ENCODE measurements at regions not wholly inside any gene's neighbourhood (a gene's known extent, or its start where the extent isn't known, plus 50 kb on each side); places are given as distances from the start of the nearest gene placed in this dataset.

GRCh38 chr5:87735923-87736322 lies 323.2 kb upstream of the CCNH start:
- no peak for TF ChIP-seq CTCF (conservative IDR thresholded peaks at IDR 0.05 in 1 of 2, IDR thresholded peaks at IDR 0.05 in 1 of 2; ENCODE audit: low read depth in 1 of 2, low read length in 2 of 2)
- TF ChIP-seq EZH2 (IDR thresholded peaks at IDR 0.05; ENCODE audit: low read length, missing control alignments): no peak
